ENCODE measurements at regions not wholly inside any gene's neighbourhood (a gene's known extent, or its start where the extent isn't known, plus 50 kb on each side); places are given as distances from the start of the nearest gene placed in this dataset.
"Not testable (repeated sequence)": the region's sequence is repeated elsewhere in the genome, so short reads cannot be mapped to it uniquely, and the experiment has no call there.

GRCh38 chr3:113377158-113377557, 64.1 kb downstream of the CFAP44 start:
- DNase-seq (ENCODE audit: low read depth), result no peak

GRCh38 chr3:113374078-113374477, 67.2 kb downstream of the CFAP44 start:
- no peak for DNase-seq (ENCODE audit: low read depth)

- DNase-seq (ENCODE audit: low read depth), result not testable (repeated sequence)
These were observed 74.5 kb downstream of the CFAP44 start for GRCh38 chr3:113366800-113367199.

GRCh38 chr3:113355340-113355739, 86.0 kb downstream of the CFAP44 start:
- not testable (repeated sequence) for DNase-seq (ENCODE audit: low read depth)

- peak; percentile 30 for DNase-seq (ENCODE audit: low read depth)
These were observed 87.0 kb downstream of the CFAP44 start for GRCh38 chr3:113354307-113354706.

- DNase-seq (ENCODE audit: low read depth), result no peak
These were observed 87.6 kb downstream of the CFAP44 start for GRCh38 chr3:113353678-113354077.

- no peak for DNase-seq (ENCODE audit: low read depth)
These were observed 100.5 kb downstream of the CFAP44 start for GRCh38 chr3:113340785-113341184.

GRCh38 chr3:113339616-113340244, 101.6 kb downstream of the CFAP44 start:
- DNase-seq (ENCODE audit: low read depth), result no peak
